Activated naive CD4-positive, alpha-beta T cell treated with anti-CD3 and anti-CD28 coated beads, Interleukin-2, amount 50 U/mL, for 24 hours (primary cell): ENCODE measurements at regions not wholly inside any gene's neighbourhood (a gene's known extent, or its start where the extent isn't known, plus 50 kb on each side); places are given as distances from the start of the nearest gene placed in this dataset.
A peak's percentile ranks its signal among the peaks of the same experiment; 100 is the strongest.

Experiments
- H3K27ac Mint-ChIP-seq: one replicate; pipeline ENCODE4 v1.8.0; 2021; ENCODE audit warnings: mild to moderate bottlenecking, mixed read lengths
- H3K27me3 Mint-ChIP-seq: one replicate; pipeline ENCODE4 v1.8.0; 2021; ENCODE audit warnings: mixed read lengths
- H3K36me3 Mint-ChIP-seq: one replicate; pipeline ENCODE4 v1.8.0; 2021; ENCODE audit warnings: mixed read lengths
- H3K4me1 Mint-ChIP-seq: one replicate; pipeline ENCODE4 v1.8.0; 2021; ENCODE audit warnings: mixed read lengths
- H3K4me3 Mint-ChIP-seq: one replicate; pipeline ENCODE4 v1.8.0; 2021; ENCODE audit warnings: mild to moderate bottlenecking, mixed read lengths
- H3K9me3 Mint-ChIP-seq: one replicate; pipeline ENCODE4 v1.8.0; 2021; ENCODE audit warnings: mixed read lengths

DNA sequence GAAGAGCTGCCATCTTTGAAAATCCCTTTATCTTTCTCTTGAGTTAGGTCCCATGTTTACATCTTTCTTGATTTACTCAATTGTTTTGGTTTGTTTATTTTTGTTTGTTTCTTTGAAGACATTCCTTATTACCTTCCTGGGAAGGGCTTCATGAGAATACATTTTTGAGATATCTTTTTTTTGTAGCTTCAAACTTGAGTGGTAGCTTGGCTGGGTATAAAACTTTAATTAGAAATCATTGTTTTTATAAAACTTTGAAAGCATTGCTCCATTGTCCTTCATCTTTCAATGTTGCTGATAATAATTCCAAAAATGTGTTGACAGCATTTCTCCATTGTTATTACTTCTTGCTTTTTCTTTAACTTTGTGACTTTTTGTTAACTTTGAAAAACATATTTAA, 145.9 kb upstream of the RBMS1 start:
- Mint-ChIP-seq H3K9me3 (peaks cover 25% of the 10 kb centered on the region), H3K36me3 (peaks cover 7% of the 10 kb centered on the region), H3K27ac (no peak overlapping the region), H3K4me1 (peaks cover 3% of the 10 kb centered on the region), H3K27me3 (no peaks in the 10 kb centered on the region), H3K4me3 (no peak overlapping the region)

DNA sequence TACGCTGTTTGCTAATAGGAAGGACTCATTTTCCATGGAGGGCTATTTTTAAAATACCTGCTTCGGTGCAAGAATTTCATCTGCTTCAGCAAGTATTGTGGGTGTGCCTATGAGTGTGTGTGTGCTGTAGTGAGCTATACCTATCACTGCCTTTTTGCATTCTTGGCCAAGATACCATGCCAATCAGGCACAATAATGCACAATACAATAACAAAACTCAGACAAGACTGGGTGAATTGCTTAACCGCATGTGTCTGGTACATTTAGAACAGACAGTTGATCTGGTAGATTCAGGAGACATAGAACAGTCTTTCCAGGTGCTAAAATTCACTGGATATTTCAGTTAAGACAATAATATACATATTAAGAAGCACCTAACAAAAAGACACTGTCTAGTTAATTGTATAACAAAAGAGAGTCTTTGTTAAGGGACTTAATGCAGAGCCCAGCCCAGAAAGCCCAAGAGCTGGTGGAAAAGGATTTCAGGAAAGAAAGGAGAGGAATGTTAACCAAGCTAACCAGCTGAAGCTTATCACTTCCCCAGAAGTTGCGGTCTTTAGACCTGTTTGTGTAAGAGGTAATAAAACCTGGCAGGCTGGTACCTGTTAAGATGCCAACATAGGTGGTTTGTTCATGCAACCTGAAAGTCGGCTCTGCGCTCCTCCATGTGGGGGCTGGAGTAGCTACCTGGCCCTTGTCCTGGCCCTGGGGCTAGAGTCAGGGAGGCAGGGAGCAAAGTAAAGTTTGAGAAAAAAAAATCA, 153.3 kb upstream of the RBMS1 start:
- Mint-ChIP-seq H3K36me3 (no peaks in the 10 kb centered on the region), H3K4me1 (peaks cover 18% of the 10 kb centered on the region), H3K27ac (no peak overlapping the region), H3K9me3 (no peaks in the 10 kb centered on the region), H3K27me3 (no peaks in the 10 kb centered on the region), H3K4me3 (no peak overlapping the region)

GRCh38 chr2:160647967-160648685, 154.5 kb upstream of the RBMS1 start:
- no peaks in the 10 kb centered on the region for H3K36me3 Mint-ChIP-seq
- no peak overlapping the region for H3K27ac Mint-ChIP-seq
- no peaks in the 10 kb centered on the region for H3K27me3 Mint-ChIP-seq
- H3K9me3 Mint-ChIP-seq = no peaks in the 10 kb centered on the region
- H3K4me3 Mint-ChIP-seq = no peak overlapping the region
- peaks cover 30% of the 10 kb centered on the region for H3K4me1 Mint-ChIP-seq

GRCh38 chr2:160649698-160650097, 156.1 kb upstream of the RBMS1 start:
- H3K27me3 Mint-ChIP-seq = no peaks in the 10 kb centered on the region
- H3K4me1 Mint-ChIP-seq = peaks cover 33% of the 10 kb centered on the region
- no peak overlapping the region for H3K27ac Mint-ChIP-seq
- no peak overlapping the region for H3K4me3 Mint-ChIP-seq
- no peaks in the 10 kb centered on the region for H3K9me3 Mint-ChIP-seq
- no peaks in the 10 kb centered on the region for H3K36me3 Mint-ChIP-seq

- peaks cover 33% of the 10 kb centered on the region for H3K4me1 Mint-ChIP-seq
- no peaks in the 10 kb centered on the region for H3K36me3 Mint-ChIP-seq
- no peaks in the 10 kb centered on the region for H3K27me3 Mint-ChIP-seq
- H3K27ac Mint-ChIP-seq = peak overlapping the region; percentile 20
- H3K4me3 Mint-ChIP-seq = no peak overlapping the region
- no peaks in the 10 kb centered on the region for H3K9me3 Mint-ChIP-seq
These were observed 156.8 kb upstream of the RBMS1 start for GRCh38 chr2:160650196-160651118.

- peaks cover 33% of the 10 kb centered on the region for H3K4me1 Mint-ChIP-seq
- no peak overlapping the region for H3K27ac Mint-ChIP-seq
- H3K36me3 Mint-ChIP-seq = no peaks in the 10 kb centered on the region
- H3K4me3 Mint-ChIP-seq = no peak overlapping the region
- H3K27me3 Mint-ChIP-seq = no peaks in the 10 kb centered on the region
- no peaks in the 10 kb centered on the region for H3K9me3 Mint-ChIP-seq
These were observed 158.0 kb upstream of the RBMS1 start for GRCh38 chr2:160651416-160652200.

- no peaks in the 10 kb centered on the region for H3K36me3 Mint-ChIP-seq
- no peaks in the 10 kb centered on the region for H3K27me3 Mint-ChIP-seq
- H3K4me3 Mint-ChIP-seq = peak overlapping the region; percentile 19
These were observed 158.6 kb upstream of the RBMS1 start for GRCh38 chr2:160652236-160652635.

DNA sequence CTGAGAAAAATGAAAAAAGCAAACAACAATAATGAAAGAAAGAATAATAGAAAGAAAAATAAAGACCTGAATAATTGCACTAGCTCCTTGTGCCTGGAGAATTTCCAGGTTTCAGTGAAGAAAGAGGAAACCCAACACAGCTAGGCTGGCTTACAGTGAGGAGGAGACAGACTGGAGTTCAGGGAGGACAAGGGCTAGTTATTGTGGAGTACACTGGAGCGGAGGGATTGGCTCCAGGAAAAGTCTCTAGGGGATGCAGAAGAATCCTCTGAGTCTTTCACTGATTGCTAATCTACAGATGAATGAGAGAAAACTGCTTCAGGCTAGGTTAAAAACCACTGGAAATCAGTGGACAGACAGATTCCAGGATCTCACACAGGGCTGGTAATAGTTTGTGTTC, 163.6 kb upstream of the RBMS1 start:
- Mint-ChIP-seq H3K27ac (no peak overlapping the region), H3K4me1 (peaks cover 12% of the 10 kb centered on the region), H3K9me3 (no peaks in the 10 kb centered on the region), H3K36me3 (no peaks in the 10 kb centered on the region), H3K4me3 (no peak overlapping the region), H3K27me3 (peaks cover 3% of the 10 kb centered on the region)

More at GRCh38 chr2:160652236-160652635, 158.6 kb upstream of the RBMS1 start:
- H3K9me3 Mint-ChIP-seq = no peaks in the 10 kb centered on the region
- H3K27ac Mint-ChIP-seq = peak overlapping the region; percentile 18
- H3K4me1 Mint-ChIP-seq = peaks cover 33% of the 10 kb centered on the region

DNA sequence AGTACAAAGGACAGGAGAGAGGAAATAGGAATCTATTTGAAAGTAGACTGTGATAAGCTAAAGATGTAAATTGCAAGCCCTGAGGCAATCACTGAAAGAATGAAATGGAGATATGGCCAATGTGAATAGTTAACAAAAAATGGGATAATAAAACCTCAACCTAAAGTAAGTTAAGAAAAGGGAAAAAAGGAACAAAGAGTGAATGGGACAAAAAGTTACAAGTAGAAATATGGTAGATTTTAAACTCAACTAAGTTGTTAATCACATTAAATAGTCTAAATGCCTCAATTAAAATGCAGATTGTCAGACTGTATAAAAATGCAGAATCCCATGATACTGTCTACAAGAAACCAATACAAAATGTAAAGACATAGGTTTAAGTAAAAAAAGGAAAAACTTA, 165.2 kb upstream of the RBMS1 start:
- Mint-ChIP-seq H3K36me3 (no peaks in the 10 kb centered on the region), H3K9me3 (no peaks in the 10 kb centered on the region), H3K4me1 (no peaks in the 10 kb centered on the region), H3K4me3 (no peak overlapping the region), H3K27me3 (peaks cover 3% of the 10 kb centered on the region), H3K27ac (no peak overlapping the region)

DNA sequence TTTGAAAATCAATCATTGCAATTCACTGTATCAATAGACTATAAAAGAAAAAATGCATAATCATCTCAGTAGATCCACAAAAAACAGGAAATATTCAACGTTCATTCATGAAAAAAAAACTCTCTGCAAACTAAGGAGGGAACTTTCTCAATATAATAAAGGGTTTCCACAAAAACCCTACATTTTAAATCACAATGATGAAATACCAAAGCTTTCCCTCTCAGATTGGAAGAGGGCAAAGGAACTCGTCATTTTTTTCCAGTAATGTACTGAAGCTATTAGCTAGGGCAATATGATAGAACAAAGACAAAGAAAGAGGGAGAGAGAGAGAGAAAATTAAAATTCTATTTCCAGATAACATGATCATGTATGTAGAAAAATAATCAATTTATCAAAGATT, 167.1 kb upstream of the RBMS1 start:
- Mint-ChIP-seq H3K36me3 (no peaks in the 10 kb centered on the region), H3K27ac (no peak overlapping the region), H3K27me3 (peaks cover 3% of the 10 kb centered on the region), H3K4me1 (peaks cover 4% of the 10 kb centered on the region), H3K9me3 (no peaks in the 10 kb centered on the region), H3K4me3 (no peak overlapping the region)

- Mint-ChIP-seq H3K36me3 (no peaks in the 10 kb centered on the region), H3K4me1 (peaks cover 22% of the 10 kb centered on the region), H3K27ac (no peak overlapping the region), H3K27me3 (no peaks in the 10 kb centered on the region), H3K4me3 (no peak overlapping the region), H3K9me3 (no peaks in the 10 kb centered on the region)
These were observed 171.1 kb upstream of the RBMS1 start for GRCh38 chr2:160664603-160665140.

GRCh38 chr2:160666154-160667060, 172.8 kb upstream of the RBMS1 start:
- H3K27me3 Mint-ChIP-seq = no peaks in the 10 kb centered on the region
- H3K9me3 Mint-ChIP-seq = no peaks in the 10 kb centered on the region
- peaks cover 22% of the 10 kb centered on the region for H3K4me1 Mint-ChIP-seq
- H3K27ac Mint-ChIP-seq = no peak overlapping the region
- peak overlapping the region; percentile 8 for H3K4me3 Mint-ChIP-seq
- no peaks in the 10 kb centered on the region for H3K36me3 Mint-ChIP-seq

- no peak overlapping the region for H3K4me3 Mint-ChIP-seq
- H3K4me1 Mint-ChIP-seq = peaks cover 22% of the 10 kb centered on the region
- H3K27me3 Mint-ChIP-seq = no peaks in the 10 kb centered on the region
- no peaks in the 10 kb centered on the region for H3K9me3 Mint-ChIP-seq
- H3K36me3 Mint-ChIP-seq = no peaks in the 10 kb centered on the region
- H3K27ac Mint-ChIP-seq = no peak overlapping the region
These were observed 174.2 kb upstream of the RBMS1 start for GRCh38 chr2:160667811-160668210.

- H3K27ac Mint-ChIP-seq = no peak overlapping the region
- H3K4me3 Mint-ChIP-seq = no peak overlapping the region
- no peaks in the 10 kb centered on the region for H3K27me3 Mint-ChIP-seq
- no peaks in the 10 kb centered on the region for H3K36me3 Mint-ChIP-seq
- H3K4me1 Mint-ChIP-seq = peaks cover 19% of the 10 kb centered on the region
- no peaks in the 10 kb centered on the region for H3K9me3 Mint-ChIP-seq
These were observed 177.0 kb upstream of the RBMS1 start for GRCh38 chr2:160670618-160671017.
